K562 (cell line): ENCODE measurements at regions not wholly inside any gene's neighbourhood (a gene's known extent, or its start where the extent isn't known, plus 50 kb on each side); places are given as distances from the start of the nearest gene placed in this dataset.
A peak's percentile ranks its signal among the peaks of the same experiment; 100 is the strongest.

Experiments
- ATAC-seq: fragments of 200-7000 bp; cut with Tn5 transposase; 3 replicates; pipeline ENCODE4 v1.9.1; 2020; ENCODE audit warnings: moderate library complexity
- BruUV-seq: library from RNA; stranded (reverse); fragments of 400-500 nt; replicated peaks from 2 replicates; lab custom pipeline; 2021; lab: Mats Ljungman, UMichigan
- CTCF ChIA-PET: fragments of 300-600 bp; formaldehyde crosslinking; extraction: SDS; loops from one replicate; lab custom pipeline; 2021; ENCODE audit warnings: low intra/inter-chr PET ratio; lab: Yijun Ruan, JAX
- POLR2A ChIA-PET: fragments of 300-600, 350-650 bp; sonication (Branson Sonifier 250); formaldehyde crosslinking; extraction: SDS; loops from one replicate; lab custom pipeline; 2021; ENCODE audit warnings: antibody characterized with exemption, inconsistent platforms; lab: Yijun Ruan, JAX
- DNase-seq, 4 experiments: peaks; one replicate each; pipeline versions ENCODE4 v3.0.0 to v3.0.0-alpha.2; 2011 to 2018; ENCODE audit warnings: low spot score in 3 of 4, mixed read lengths in 3 of 4; ENCODE audit errors: extremely low read depth in 1 of 4
- FAIRE-seq: peaks from 2 replicates; lab custom pipeline; 2011; peaks lifted over from hg19 to GRCh38; lab: Jason Lieb, UNC
- H2AFZ ChIP-seq: 2 replicates; pipeline ENCODE4 v1.6.0; 2011; ENCODE audit warnings: low read depth, low read length, control low read depth, inconsistent platforms
- H3K27ac ChIP-seq: fragments of 200-600 bp; 3 replicates; pipeline ENCODE4 v1.8.0; 2011; ENCODE audit warnings: low read depth, mild to moderate bottlenecking, control low read depth, inconsistent platforms, low read length, moderate library complexity, mixed read lengths; ENCODE audit errors: extremely low read depth
- H3K27me3 ChIP-seq, 2 experiments: fragments of 300-600 bp in 1 of 2; 2 replicates in 1 of 2; 3 replicates in 1 of 2; pipeline versions ENCODE4 v1.6.0 to v1.8.0; 2011; ENCODE audit warnings: inconsistent platforms in 2 of 2, low read length in 2 of 2, mild to moderate bottlenecking in 1 of 2, mixed read lengths in 1 of 2, moderate library complexity in 1 of 2; ENCODE audit not compliant: control insufficient read depth in 2 of 2, insufficient read depth in 2 of 2
- H3K36me3 ChIP-seq: fragments of 300-600 bp; 3 replicates; pipeline ENCODE4 v1.8.0; 2011; ENCODE audit warnings: mild to moderate bottlenecking, low read length, inconsistent platforms; ENCODE audit not compliant: control insufficient read depth, insufficient read depth
- H3K4me1 ChIP-seq, 2 experiments: fragments of 200-600 bp in 1 of 2; replicated peaks in 1 of 2; 2 replicates in 1 of 2; 3 replicates in 1 of 2; pipeline versions ENCODE4 v1.5.1 to v1.8.0; 2011; ENCODE audit warnings: inconsistent platforms in 2 of 2, low read length in 2 of 2, mild to moderate bottlenecking in 1 of 2, mixed read lengths in 1 of 2, moderate library complexity in 1 of 2; ENCODE audit not compliant: control insufficient read depth in 2 of 2, insufficient read depth in 2 of 2
- H3K4me2 ChIP-seq: 2 replicates; pipeline ENCODE4 v1.6.1; 2011; ENCODE audit warnings: low read length, control low read depth, inconsistent platforms, mixed read lengths; ENCODE audit not compliant: insufficient read depth
- H3K4me3 ChIP-seq: fragments of 200-600 bp; sonication (generic), shearing (Covaris generic); 2 replicates; pipeline ENCODE4 v1.5.1; 2016; ENCODE audit warnings: control low read depth, inconsistent platforms
- H3K79me2 ChIP-seq: fragments of 200-600 bp; 3 replicates; pipeline ENCODE4 v1.8.0; 2011; ENCODE audit warnings: low read length, inconsistent platforms; ENCODE audit not compliant: control insufficient read depth, insufficient read depth
- H3K9ac ChIP-seq, 2 experiments: 2 replicates each; pipeline versions ENCODE4 v1.6.0 to v1.6.1; 2011; ENCODE audit warnings: low read depth in 2 of 2, low read length in 2 of 2, control low read depth in 1 of 2, inconsistent platforms in 1 of 2, mild to moderate bottlenecking in 1 of 2, mixed read lengths in 1 of 2; ENCODE audit not compliant: insufficient read depth in 1 of 2
- H3K9me1 ChIP-seq: one replicate; pipeline ENCODE4 v1.6.0; 2011; ENCODE audit warnings: inconsistent platforms, mild to moderate bottlenecking, low read length, moderate library complexity; ENCODE audit not compliant: control insufficient read depth, insufficient read depth
- H3K9me3 ChIP-seq: replicated peaks from 2 replicates; pipeline ENCODE4 v1.5.1; 2011; ENCODE audit warnings: low read depth, low read length, inconsistent platforms; ENCODE audit not compliant: control insufficient read depth, insufficient read depth
- H4K20me1 ChIP-seq: replicated peaks from 2 replicates; pipeline ENCODE4 v1.6.1; 2011; ENCODE audit warnings: low read length, inconsistent platforms, mixed read lengths; ENCODE audit not compliant: control insufficient read depth, insufficient read depth
- E2F3 ChIP-seq: fragments of 250-450 bp; sonication (Bioruptor Pico); IDR thresholded peaks from 2 replicates; pipeline ENCODE4 v1.4.0; 2020; ENCODE audit warnings: mild to moderate bottlenecking
- PHB2 ChIP-seq: fragments of 450-650 bp; IDR thresholded peaks from 2 replicates; pipeline ENCODE4 v1.6.1; 2017; ENCODE audit warnings: low read depth
- RFX5 ChIP-seq: IDR thresholded peaks from 2 replicates; pipeline ENCODE4 v1.6.1; 2011; ENCODE audit warnings: low read depth, mild to moderate bottlenecking, improper control_type of control experiment, low read length
- ZBED1 ChIP-seq: IDR thresholded peaks from 2 replicates; pipeline ENCODE4 v1.6.1; 2014
- ZBTB8A ChIP-seq: fragments of 450-650 bp; IDR thresholded peaks from 2 replicates; pipeline ENCODE4 v1.6.1; 2018; ENCODE audit warnings: mild to moderate bottlenecking, moderate library complexity; ENCODE audit not compliant: partially characterized antibody
- ZNF347 ChIP-seq: fragments of 450-650 bp; formaldehyde crosslinking; IDR thresholded peaks from 2 replicates; pipeline ENCODE4 v1.4.0; 2020; ENCODE audit warnings: low read depth, mild to moderate bottlenecking, moderate library complexity
- WGBS: fragments of 100-300 bp; shearing (Covaris generic); methylation state at CpG from one replicate; pipeline ENCODE4 v1.1.6; 2016; ENCODE audit warnings: low coverage, mixed read lengths; ENCODE audit not compliant: insufficient coverage; ENCODE audit errors: missing lambda C conversion rate; 5-methylcytosine and 5-hydroxymethylcytosine counted together
- in situ Hi-C: fragments of 300-500 bp; cut with MboI; formaldehyde crosslinking; loops from 4 replicates; pipeline ENCODE4 v1.15.0; 2018; ENCODE audit warnings: inconsistent platforms, mixed read lengths
- intact Hi-C: fragments of 100-400 bp; cut with micrococcal nuclease; formaldehyde crosslinking; loops from 2 replicates; pipeline ENCODE4 v1.14.2; 2022

GRCh38 chr5:57727591-57727990 lies 245.0 kb upstream of the ACTBL2 start:
- Histone ChIP-seq H3K27ac (no peak overlapping the region), H2AFZ (no peak overlapping the region), H3K9me1 (no peaks in the 10 kb centered on the region), H3K36me3 (no peaks in the 10 kb centered on the region), H3K79me2 (no peaks in the 10 kb centered on the region), H3K9ac (no peak overlapping the region), H4K20me1 (no peaks in the 10 kb centered on the region)
- POLR2A ChIA-PET, result no interaction called here
- in situ Hi-C loops, result no loop called here
- no peak for FAIRE-seq
- no TSS peak for BruUV-seq
- TF ChIP-seq ZNF347 (CRISPR knock-in tag) (no peak), ZBED1 (no peak), E2F3 (CRISPR knock-in tag) (no peak), ZBTB8A (no peak)
- TF ChIP-seq, all 486 proteins: peak for 0
- no peaks in the 10 kb centered on the region for H3K9me3 ChIP-seq
- intact Hi-C loops, result no loop called here
- no peak for ATAC-seq
- H3K4me2 ChIP-seq, result no peak overlapping the region
- no peaks in the 10 kb centered on the region for H3K4me1 ChIP-seq
- DNase-seq, result no peak
- CTCF ChIA-PET, result no interaction called here
- 0 out of 5 replicates have a peak, but pooled peaks cover 0 to 5% of the 10 kb centered on the region in 2 experiments for H3K27me3 ChIP-seq
- no peak overlapping the region for H3K4me3 ChIP-seq

- H3K27ac ChIP-seq, result no peak overlapping the region
- H3K27me3 ChIP-seq, result 0 out of 5 replicates have a peak, but pooled peaks cover 0 to 5% of the 10 kb centered on the region in 2 experiments
- H4K20me1 ChIP-seq, result no peaks in the 10 kb centered on the region
- no TSS peak for BruUV-seq
- no peak overlapping the region for H3K9ac ChIP-seq
- no peaks in the 10 kb centered on the region for H3K79me2 ChIP-seq
- H3K9me1 ChIP-seq, result no peaks in the 10 kb centered on the region
- no peak overlapping the region for H2AFZ ChIP-seq
- no peak overlapping the region for H3K4me3 ChIP-seq
- no peaks in the 10 kb centered on the region for H3K4me1 ChIP-seq
- ChIA-PET POLR2A (no interaction called here), CTCF (no interaction called here)
- FAIRE-seq (no peak), DNase-seq (no peak), ATAC-seq (no peak)
- H3K9me3 ChIP-seq, result no peaks in the 10 kb centered on the region
- no peaks in the 10 kb centered on the region for H3K36me3 ChIP-seq
- no peak for TF ChIP-seq PHB2
- peak; percentile 78 for TF ChIP-seq RFX5
- WGBS, result 0% methylated on average over 7 of the region's 7 CpGs
- in situ Hi-C loops, result no loop called here
- no peak overlapping the region for H3K4me2 ChIP-seq
- intact Hi-C loops, result no loop called here
Measured at GRCh38 chr5:57725658-57726504, 243.3 kb upstream of the ACTBL2 start.
